Fibroblast of peridontal ligament (primary cell): ENCODE measurements at regions not wholly inside any gene's neighbourhood (a gene's known extent, or its start where the extent isn't known, plus 50 kb on each side); places are given as distances from the start of the nearest gene placed in this dataset.
"Not testable (repeated sequence)": the region's sequence is repeated elsewhere in the genome, so short reads cannot be mapped to it uniquely, and the experiment has no call there.

Source experiments
- DNase-seq: peaks from one replicate; pipeline ENCODE4 v3.0.0-alpha.2; 2010; ENCODE audit errors: extremely low read depth

- DNase-seq, result no peak
Observed at GRCh38 chr6:15927531-15928225, 201.2 kb upstream of the MYLIP start.

DNA sequence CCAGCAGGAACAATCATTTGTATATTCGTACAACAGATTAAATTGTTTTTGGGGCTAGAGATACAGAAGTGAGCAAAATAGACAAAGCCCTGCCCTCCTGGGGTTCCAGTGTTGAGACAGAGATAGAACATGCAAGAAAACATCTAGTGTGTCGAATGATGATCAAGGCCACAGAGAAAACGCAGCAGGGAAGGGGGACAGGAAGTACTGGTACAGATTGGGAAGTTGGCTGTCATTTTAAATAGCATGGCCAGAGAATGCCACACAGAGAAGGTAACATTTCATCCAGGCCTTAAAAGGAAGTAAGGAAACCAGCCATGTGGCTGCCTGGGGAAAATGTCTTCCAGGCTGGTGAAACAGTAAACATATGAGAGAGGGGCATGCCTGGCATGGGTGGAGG is 202.6 kb upstream of the MYLIP start:
- DNase-seq, result no peak

- no peak for DNase-seq
Observed at GRCh38 chr6:15924893-15925292, 204.0 kb upstream of the MYLIP start.

DNA sequence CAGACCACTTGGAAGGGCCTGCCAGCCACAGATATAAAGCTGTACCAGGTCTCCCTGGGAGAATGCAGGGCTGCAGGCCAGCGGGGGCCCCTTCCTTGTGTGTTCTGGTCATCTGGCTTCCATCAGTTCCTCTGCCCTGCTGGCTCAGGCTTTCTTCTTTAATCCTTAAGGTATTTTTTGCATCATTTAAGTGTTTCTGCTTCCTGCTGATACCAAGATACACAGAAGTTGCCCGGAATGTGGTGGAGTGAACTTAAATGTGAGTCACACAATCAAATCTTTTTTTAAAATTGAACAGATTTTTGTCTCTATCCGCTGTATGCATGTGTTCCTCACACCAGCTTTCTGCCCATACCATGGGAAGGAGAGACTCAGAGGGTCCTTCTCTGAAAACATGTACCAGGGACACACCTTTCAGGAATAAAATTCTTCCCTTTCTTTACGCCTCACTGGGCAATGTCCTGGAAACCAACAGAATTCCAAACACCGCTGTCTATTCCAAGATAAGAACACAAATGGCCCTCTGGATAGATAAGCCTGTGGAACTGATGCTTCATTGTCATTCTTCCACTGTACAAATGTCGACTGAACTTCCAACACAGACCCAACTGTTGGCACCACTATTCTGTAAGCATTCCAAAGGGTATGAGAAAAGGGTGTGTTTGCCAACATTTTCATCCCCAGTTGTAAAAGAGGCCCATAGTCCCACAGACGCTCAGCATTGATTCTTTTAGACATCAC is 206.2 kb upstream of the MYLIP start:
- no peak for DNase-seq

- no peak for DNase-seq
Observed at GRCh38 chr6:15921243-15921642, 207.6 kb upstream of the MYLIP start.

- no peak for DNase-seq
Observed at GRCh38 chr6:15916581-15916980, 212.3 kb upstream of the MYLIP start.

- DNase-seq, result no peak
Observed at GRCh38 chr6:15915508-15916178, 213.2 kb upstream of the MYLIP start.

- no peak for DNase-seq
Observed at GRCh38 chr6:15914553-15914952, 214.3 kb upstream of the MYLIP start.

DNA sequence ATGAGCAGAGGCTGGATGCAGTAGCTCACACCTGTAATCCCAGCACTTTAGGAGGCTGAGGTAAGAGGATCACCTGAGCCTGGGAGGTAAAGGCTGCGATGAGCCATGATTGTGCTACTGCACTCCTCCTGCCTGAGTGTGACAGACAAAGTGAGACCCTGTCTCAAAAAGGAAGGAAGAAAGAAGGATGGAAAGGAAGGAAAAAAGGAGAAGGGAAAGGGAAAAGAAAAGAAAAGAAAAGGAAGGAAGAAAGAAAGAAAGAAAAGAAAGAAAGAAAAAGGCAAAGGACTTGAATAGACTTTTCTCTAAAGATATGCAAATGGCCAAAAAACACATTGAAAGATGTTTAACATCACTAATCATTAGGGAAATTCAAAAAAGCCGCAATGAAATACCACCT is 215.3 kb upstream of the MYLIP start:
- DNase-seq, result no peak

- no peak for DNase-seq
Observed at GRCh38 chr6:15912505-15913400, 216.1 kb upstream of the MYLIP start.

DNA sequence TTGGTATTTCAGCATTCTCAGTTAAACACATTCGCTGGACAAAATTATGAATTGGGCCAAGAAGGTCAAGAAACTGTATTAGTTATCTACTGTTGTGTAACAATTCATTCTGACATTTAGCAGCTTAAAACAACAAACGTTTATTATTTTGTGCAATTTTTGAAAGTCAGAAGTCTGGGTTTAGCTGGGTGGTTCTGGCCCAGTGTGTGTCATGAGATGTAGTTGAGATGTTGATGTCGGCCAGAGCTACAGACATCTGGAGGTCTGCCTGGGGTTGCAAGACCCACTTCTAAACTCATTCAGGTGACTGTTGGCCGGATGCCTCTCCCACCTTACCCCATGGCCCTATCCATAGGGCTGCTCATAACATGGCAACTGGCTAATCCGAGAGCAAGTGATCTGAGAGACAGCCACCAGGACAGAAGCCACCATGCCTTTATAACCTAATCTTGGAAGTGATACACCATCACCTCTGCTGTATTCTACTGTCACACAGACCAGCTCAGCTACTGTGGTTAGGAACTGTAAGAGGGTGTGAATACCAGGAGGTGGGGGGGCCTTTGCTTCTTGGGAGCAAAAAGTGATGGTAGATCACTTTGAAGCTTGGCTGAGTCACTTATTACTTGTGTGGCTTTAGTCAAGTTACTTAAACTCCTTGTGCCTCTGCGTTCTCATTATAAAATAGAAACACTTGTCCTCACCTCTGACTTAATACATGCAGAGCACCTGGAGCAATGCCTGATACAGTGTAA is 217.0 kb upstream of the MYLIP start:
- DNase-seq, result no peak

DNA sequence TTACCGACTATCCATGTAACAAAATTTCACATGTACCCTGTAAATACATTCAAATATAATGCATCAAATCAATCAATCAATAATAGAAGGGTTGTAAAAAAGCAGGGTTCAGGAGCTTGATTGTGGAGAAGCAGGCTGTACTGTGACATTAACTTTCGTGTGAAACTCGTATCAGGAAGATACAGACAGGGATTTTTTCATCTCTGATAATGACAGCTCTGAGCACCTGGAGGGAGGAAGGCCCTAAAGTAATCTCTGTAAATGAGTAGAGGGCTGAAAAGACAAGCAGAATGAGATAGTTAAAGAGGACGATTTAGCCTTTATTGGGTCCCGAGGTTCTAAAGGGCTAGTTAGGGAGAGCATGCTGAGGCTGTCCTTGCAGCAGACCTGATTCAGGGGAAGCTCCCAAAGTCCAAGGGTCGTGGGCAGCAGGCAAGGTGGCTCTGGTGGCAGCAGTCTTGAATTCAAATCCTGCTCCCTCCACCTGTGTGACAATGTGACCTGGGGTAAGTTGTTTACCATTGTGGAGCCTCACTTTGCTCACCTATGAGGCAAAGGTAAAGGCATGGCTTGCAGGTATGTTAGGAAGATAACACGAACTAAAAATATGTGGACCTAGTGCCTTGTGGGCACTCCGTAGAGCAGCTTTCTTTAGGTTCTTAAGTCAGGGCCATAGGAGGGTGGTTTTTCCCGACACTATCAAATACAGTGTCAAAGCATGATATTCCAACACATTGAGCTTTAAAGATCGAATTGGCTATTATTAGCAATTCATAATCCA is 219.4 kb upstream of the MYLIP start:
- DNase-seq, result no peak

- DNase-seq, result no peak
Observed at GRCh38 chr6:15908871-15909270, 220.0 kb upstream of the MYLIP start.

DNA sequence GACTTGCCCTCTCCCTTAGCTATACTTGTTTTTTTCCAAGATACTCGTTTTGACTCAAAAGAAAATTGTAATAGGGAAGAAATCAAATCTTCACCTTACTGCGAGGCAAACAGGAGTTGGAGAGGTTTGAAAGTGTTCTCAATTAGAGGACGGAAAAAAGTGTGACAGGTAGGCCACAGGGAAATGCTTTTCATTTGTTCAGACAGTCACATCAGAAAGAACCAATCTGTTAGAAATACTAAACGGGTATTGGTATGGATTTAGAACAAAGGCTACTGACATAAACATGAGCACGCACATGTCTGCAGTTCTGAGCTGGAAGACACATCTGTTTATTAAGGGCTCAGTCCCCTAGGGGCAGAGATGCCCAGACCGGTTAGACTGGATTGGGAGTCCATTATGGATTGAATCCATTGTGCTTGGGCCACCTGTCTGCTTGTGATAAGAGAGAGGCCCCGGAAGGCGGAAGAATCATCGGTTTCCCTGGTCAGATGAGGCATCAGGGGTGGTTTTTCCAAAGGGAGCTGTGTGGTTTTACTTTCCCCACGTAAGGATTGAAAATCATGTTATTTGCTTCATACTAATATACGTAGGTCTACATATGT is 220.9 kb upstream of the MYLIP start:
- no peak for DNase-seq

DNA sequence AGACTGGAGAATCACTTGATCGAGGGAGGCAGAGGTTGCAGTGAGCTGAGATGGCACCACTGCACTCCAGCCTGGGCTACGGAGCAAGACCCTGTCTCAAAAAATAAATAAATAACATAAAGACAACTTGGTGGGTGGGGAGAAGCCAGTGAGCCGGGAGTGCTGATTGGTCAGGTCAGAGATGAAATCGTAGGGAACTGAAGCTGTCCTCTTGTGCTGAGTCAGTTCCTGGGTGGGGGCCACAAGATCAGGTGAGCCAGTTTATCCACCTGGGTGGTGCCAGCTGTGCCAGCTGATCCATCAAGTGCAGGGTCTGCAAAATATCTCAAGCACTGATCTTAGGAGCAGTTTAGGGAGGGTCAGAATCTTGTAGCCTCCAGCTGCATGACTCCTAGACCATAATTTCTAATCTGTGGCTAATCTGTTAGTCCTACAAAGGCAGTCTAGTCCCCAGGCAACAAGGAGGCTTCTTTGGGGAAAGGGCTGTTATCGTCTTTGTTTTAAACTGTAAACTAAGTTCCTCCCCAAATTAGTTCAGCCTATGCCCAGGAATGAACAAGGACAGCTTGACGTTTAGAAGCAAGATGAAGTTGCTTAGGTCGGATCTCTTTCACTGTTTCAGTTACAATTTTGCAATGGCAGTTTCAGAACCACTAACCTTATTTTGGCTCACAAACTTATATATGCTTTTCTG is 221.5 kb upstream of the MYLIP start:
- not testable (repeated sequence) for DNase-seq

DNA sequence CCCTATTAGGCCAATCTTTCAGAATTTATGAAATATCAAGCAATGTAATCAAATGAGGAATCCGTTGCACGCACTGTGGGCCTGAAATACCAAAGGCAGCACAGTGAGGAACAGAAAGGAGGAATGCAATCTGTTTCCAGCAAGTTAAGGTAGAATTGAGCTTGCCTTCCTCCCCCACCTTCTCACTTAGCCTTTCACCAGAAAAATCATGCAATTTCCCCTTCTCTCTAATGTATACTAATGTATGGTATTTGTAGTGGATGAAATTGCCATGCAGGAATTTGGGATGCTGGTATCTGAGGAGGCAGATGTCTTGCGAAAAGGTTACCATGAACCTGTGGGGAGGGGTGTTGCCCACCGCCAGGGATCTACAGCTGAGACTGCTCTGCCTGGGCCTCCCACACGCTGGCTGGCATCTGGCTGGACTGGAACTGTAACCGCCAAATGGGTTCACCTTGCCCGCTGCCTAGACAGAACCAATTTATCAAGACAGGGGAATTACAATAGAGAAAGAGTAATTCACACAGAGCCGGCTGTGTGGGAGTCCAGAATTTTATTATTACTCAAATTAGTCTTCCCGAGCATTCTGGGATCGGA is 222.4 kb upstream of the MYLIP start:
- DNase-seq, result no peak

DNA sequence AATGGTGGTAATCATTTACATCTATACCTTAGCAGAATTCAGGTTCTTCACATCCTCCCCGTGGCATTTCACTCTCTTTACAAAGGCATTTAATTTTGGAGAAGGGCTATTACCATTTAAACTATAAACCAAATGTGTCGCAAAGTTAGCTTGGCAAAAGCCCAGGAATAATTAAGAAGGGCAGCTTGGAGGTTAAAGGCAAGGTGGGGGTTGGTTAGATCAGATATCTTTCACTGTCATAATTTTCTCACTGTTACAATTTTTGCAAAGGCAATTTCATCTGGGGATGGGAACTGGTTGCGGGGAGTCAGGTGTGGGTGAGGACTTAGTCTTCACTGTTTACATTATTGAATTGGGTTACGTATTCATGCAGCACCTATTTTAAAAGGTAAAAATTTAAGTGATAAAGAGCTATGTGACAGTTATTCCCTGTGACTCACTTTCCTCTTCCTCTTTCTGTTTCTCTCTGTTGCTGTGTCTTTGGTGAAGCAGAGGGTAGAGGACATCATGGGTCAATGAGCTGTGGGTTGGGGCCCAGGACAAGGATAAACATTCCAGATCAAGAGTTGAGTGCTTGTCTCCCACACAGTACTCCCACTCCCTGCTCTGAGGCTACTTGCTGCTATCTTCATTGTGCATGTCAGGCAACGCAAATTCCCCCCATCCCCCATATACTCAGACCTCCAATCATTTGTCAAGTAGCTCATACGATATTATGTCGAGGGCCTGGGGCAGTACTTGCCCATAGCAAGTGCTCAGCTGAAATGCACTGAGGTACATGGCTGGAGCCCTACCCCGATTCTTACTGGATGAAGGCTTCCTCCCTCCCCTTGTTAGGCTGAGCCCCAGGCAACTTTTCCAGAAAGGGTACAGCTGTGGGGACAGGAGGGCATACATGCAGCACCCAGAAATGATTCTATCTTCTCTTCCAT is 223.1 kb upstream of the MYLIP start:
- DNase-seq, result no peak
